Astrocyte of the spinal cord (primary cell): ENCODE measurements at regions not wholly inside any gene's neighbourhood (a gene's known extent, or its start where the extent isn't known, plus 50 kb on each side); places are given as distances from the start of the nearest gene placed in this dataset.

ENCODE experiments used
- DNase-seq: peaks from one replicate; pipeline ENCODE4 v3.0.0; 2011; ENCODE audit warnings: low read depth, low spot score
- H3K4me3 ChIP-seq: 2 replicates; pipeline ENCODE4 v1.5.1; 2011; ENCODE audit warnings: low read depth, mild to moderate bottlenecking, low read length, moderate library complexity
- in situ Hi-C: cut with HindIII; loops from 2 replicates; pipeline ENCODE4 v1.10.0; 2017; ENCODE audit warnings: low sequenced_read_pairs
- TF ChIP-seq, protein P1 (sequence below): IDR thresholded peaks from 2 replicates; pipeline ENCODE4 v1.5.1; 2012; ENCODE audit warnings: low read depth, mild to moderate bottlenecking, low read length, inconsistent platforms

DNA sequence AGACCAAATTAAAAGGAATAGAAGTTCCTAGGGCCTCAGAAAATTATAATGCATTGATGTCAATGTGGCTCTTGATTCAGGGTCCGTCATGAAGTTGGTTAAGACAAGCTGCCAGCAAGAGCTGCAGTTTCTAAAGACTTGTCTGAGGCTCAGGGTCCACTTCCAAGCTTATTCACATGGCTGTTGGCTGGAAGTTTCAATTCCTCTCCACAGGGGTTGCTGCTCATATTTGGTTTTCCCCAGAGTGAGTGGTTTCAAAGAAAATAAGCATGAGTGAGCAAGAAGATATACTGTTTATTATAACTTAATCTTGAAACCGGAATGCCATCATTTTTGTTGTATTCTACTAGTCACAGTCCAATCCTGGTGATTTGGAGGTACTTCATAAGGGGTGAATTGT lies 1247.4 kb downstream of the LRFN5 start:
- peak; percentile 75 for DNase-seq
- in situ Hi-C loops = no loop called here
- no peak overlapping the region for H3K4me3 ChIP-seq
- TF ChIP-seq, protein P1, sequence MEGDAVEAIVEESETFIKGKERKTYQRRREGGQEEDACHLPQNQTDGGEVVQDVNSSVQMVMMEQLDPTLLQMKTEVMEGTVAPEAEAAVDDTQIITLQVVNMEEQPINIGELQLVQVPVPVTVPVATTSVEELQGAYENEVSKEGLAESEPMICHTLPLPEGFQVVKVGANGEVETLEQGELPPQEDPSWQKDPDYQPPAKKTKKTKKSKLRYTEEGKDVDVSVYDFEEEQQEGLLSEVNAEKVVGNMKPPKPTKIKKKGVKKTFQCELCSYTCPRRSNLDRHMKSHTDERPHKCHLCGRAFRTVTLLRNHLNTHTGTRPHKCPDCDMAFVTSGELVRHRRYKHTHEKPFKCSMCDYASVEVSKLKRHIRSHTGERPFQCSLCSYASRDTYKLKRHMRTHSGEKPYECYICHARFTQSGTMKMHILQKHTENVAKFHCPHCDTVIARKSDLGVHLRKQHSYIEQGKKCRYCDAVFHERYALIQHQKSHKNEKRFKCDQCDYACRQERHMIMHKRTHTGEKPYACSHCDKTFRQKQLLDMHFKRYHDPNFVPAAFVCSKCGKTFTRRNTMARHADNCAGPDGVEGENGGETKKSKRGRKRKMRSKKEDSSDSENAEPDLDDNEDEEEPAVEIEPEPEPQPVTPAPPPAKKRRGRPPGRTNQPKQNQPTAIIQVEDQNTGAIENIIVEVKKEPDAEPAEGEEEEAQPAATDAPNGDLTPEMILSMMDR = no peak

DNA sequence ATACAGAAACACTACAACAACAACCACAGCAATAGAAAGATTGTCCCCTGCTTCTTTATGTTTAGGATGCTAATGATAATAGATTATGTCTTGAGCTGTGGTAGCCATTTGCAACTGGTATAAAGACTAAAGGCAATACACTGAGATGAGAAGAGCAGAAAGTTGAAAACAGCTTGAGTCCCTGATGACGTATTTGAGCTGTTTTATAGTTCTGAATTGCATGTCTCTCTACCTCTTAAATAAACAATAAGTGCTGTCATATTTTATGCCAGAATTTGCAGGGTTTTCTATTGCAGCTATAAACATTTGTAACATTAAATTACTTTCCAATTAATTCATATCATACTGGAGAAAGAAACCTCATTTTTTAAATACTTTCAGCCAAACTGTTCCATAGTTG lies 1242.0 kb downstream of the LRFN5 start:
- TF ChIP-seq, protein P1 = no peak
- no peak overlapping the region for H3K4me3 ChIP-seq
- in situ Hi-C loops = no loop called here
- DNase-seq = no peak

DNA sequence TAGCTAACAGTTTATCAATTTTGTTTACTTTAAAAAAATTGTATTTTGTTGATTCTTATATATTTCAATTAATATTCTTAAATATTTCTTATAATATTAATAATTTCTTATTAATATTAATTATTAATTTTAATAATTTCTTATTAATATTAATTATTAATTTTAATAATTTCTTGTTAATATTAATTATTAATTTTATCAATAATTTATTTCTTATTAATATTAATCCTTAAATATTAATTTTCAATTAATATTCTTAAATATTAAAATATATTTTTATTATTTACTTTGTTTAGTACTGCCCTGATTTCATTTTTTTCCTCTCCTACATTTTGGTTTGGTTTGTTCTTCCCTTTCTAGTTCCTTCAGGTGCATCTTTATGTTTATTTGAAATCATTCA lies 1208.1 kb downstream of the LRFN5 start:
- in situ Hi-C loops = no loop called here
- no peak overlapping the region for H3K4me3 ChIP-seq
- no peak for DNase-seq
- TF ChIP-seq, protein P1 = no peak

DNA sequence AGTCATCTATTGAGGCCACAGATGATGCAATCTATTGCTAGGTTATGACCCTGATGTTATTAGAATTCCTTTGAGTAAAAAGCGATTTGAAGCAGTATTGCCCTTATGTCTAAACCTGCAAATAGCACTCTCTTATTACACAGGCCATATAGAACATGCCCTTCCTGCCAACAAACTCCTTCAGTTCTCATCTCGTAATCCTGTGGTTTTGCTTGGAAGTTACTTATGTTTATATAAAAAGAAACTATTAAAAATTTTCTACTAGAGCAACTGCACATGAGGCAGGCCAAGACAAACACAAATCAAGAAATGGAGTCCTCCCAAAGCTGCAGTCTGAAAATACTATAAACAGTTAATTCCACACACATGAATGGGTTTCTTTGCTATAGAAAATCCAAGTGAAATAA lies 1200.2 kb downstream of the LRFN5 start:
- DNase-seq = peak; percentile 92
- TF ChIP-seq, protein P1 = no peak
- in situ Hi-C loops = no loop called here
- H3K4me3 ChIP-seq = no peak overlapping the region

DNA sequence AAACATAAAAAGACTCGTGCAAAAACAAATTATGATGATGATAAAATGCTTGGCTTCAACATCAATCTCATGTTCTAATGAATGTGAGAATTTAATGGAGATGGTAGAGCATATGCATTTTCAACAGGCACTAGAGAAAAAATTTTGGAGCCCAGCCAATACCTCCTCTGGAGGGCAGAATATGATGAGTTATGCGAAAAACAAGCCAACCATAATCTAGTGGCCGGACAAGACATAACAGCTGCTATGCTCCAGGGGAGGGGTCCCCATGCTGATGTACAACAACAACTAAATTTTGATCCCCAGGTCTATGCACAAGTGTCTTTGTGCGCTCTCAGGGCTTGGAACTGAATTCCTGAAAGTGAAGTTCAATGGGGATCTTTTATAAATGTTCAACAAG lies 1197.5 kb downstream of the LRFN5 start:
- no peak overlapping the region for H3K4me3 ChIP-seq
- no peak for DNase-seq
- in situ Hi-C loops = no loop called here
- TF ChIP-seq, protein P1 = no peak

DNA sequence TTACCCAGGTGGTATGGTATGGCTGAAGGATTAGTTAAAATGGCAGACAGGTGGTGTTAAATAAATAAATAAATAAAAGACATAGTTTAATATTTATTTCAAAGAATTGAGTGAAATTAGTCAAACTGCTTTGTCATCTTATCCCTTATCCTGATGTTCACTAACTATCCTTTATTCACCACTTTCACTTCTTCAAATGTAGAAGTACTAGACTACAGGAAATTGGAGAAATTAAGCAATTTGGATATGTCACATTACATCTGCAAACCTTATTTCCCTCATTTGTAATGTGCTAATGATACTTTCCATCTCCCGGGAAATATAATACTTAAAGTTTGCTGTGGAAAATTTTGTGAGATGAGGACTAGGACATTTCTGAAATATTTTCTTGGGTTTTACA lies 1195.7 kb downstream of the LRFN5 start:
- in situ Hi-C loops = no loop called here
- no peak overlapping the region for H3K4me3 ChIP-seq
- no peak for DNase-seq
- TF ChIP-seq, protein P1 = no peak

DNA sequence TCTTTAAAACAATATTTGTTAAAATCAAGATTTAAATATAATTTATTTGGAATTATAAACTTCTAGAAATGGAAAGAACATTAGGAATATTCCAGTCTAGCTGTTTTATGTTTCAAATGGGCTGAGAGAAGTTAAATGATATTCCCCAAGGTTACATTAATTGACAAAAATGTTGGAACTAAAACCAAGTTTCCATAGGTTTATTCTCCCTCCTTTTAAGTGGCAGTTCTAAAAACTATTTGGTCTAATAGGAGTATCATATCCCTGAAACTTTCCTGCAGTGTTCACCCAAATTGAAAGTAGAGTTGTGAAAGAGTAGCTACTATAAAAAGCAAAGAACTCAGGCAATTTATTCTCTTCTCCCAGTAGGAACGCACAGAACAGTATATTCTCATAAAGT lies 1185.5 kb downstream of the LRFN5 start:
- in situ Hi-C loops = no loop called here
- no peak for DNase-seq
- TF ChIP-seq, protein P1 = no peak
- no peak overlapping the region for H3K4me3 ChIP-seq
